ENCODE measurements at regions not wholly inside any gene's neighbourhood (a gene's known extent, or its start where the extent isn't known, plus 50 kb on each side); places are given as distances from the start of the nearest gene placed in this dataset.

- no peak for DNase-seq
These were observed 611.8 kb downstream of the TNS3 start for GRCh38 chr7:46970131-46970430.

GRCh38 chr7:46969303-46970130 lies 612.4 kb downstream of the TNS3 start:
- no peak for DNase-seq

GRCh38 chr7:46968003-46968402 lies 613.9 kb downstream of the TNS3 start:
- no peak for DNase-seq

GRCh38 chr7:46963719-46964118 lies 618.2 kb downstream of the TNS3 start:
- no peak for DNase-seq

GRCh38 chr7:46960970-46961369 lies 620.9 kb downstream of the TNS3 start:
- no peak for DNase-seq

GRCh38 chr7:46957195-46957594 lies 624.7 kb downstream of the TNS3 start:
- DNase-seq, result no peak

GRCh38 chr7:46955531-46955930 lies 626.4 kb downstream of the TNS3 start:
- no peak for DNase-seq

- DNase-seq, result no peak
These were observed 627.7 kb downstream of the TNS3 start for GRCh38 chr7:46954181-46954580.

- DNase-seq, result no peak
These were observed 628.9 kb downstream of the TNS3 start for GRCh38 chr7:46953008-46953407.

- DNase-seq, result no peak
These were observed 632.5 kb downstream of the TNS3 start for GRCh38 chr7:46949270-46949931.

GRCh38 chr7:46948716-46949115 lies 633.2 kb downstream of the TNS3 start:
- no peak for DNase-seq

GRCh38 chr7:46945328-46945727 lies 636.6 kb downstream of the TNS3 start:
- DNase-seq, result no peak

- DNase-seq, result no peak
These were observed 637.9 kb downstream of the TNS3 start for GRCh38 chr7:46943996-46944395.

GRCh38 chr7:46942574-46942973 lies 639.3 kb downstream of the TNS3 start:
- no peak for DNase-seq

- DNase-seq, result no peak
These were observed 641.7 kb downstream of the TNS3 start for GRCh38 chr7:46940178-46940577.

GRCh38 chr7:46939558-46939957 lies 642.4 kb downstream of the TNS3 start:
- DNase-seq, result no peak

- DNase-seq, result no peak
These were observed 642.8 kb downstream of the TNS3 start for GRCh38 chr7:46939089-46939488.

- no peak for DNase-seq
These were observed 644.1 kb downstream of the TNS3 start for GRCh38 chr7:46937826-46938225.

- no peak for DNase-seq
These were observed 647.6 kb downstream of the TNS3 start for GRCh38 chr7:46934198-46934825.

- DNase-seq, result no peak
These were observed 648.3 kb downstream of the TNS3 start for GRCh38 chr7:46933596-46933995.

GRCh38 chr7:46932676-46933424 lies 649.1 kb downstream of the TNS3 start:
- DNase-seq, result no peak

- no peak for DNase-seq
These were observed 649.6 kb downstream of the TNS3 start for GRCh38 chr7:46932306-46932675.

GRCh38 chr7:46930366-46930765 lies 651.5 kb downstream of the TNS3 start:
- DNase-seq, result no peak

GRCh38 chr7:46929359-46929758 lies 652.6 kb downstream of the TNS3 start:
- DNase-seq, result no peak
